ENCODE measurements at regions not wholly inside any gene's neighbourhood (a gene's known extent, or its start where the extent isn't known, plus 50 kb on each side); places are given as distances from the start of the nearest gene placed in this dataset.

DNA sequence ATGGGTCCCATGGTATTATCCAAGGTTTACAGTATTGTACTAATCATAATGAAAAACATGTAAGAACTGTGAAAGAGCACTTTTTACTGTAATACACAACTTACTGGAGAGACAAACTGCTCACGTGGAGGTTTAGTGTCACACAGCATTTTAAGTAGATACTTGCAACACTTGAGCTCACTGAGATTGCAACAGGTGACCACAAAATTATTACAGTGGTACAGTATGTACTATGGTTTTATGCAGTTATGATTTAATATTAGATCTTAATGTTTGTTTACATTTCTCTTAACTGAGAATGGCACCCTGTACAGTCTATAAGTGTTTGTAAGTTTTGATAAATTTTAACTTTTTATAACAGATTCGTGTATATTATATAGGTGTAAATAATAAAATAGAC lies 118.6 kb upstream of the SKOR2 start:
- Histone ChIP-seq H3K4me1 (ENCODE audit: insufficient read depth) (no peaks in the 10 kb centered on the region), H3K9me2 (ENCODE audit: insufficient read depth) (no peaks in the 10 kb centered on the region), H3K36me3 (ENCODE audit: insufficient read depth) (no peaks in the 10 kb centered on the region), H3K4me3 (no peak overlapping the region), H3K27me3 (ENCODE audit: insufficient read depth) (no peaks in the 10 kb centered on the region), H2AFZ (no peak overlapping the region), H3K4me2 (no peak overlapping the region), H3K27ac (ENCODE audit: low read depth) (no peak overlapping the region), H4K20me1 (replicated peaks; ENCODE audit: insufficient read depth) (no peaks in the 10 kb centered on the region), H3K79me2 (replicated peaks; ENCODE audit: insufficient read depth) (no peaks in the 10 kb centered on the region), H3F3A (replicated peaks; ENCODE audit: low read depth) (no peaks in the 10 kb centered on the region)
- no peaks in the 10 kb centered on the region for H3K4me1 Mint-ChIP-seq
- TF ChIP-seq, protein P1, sequence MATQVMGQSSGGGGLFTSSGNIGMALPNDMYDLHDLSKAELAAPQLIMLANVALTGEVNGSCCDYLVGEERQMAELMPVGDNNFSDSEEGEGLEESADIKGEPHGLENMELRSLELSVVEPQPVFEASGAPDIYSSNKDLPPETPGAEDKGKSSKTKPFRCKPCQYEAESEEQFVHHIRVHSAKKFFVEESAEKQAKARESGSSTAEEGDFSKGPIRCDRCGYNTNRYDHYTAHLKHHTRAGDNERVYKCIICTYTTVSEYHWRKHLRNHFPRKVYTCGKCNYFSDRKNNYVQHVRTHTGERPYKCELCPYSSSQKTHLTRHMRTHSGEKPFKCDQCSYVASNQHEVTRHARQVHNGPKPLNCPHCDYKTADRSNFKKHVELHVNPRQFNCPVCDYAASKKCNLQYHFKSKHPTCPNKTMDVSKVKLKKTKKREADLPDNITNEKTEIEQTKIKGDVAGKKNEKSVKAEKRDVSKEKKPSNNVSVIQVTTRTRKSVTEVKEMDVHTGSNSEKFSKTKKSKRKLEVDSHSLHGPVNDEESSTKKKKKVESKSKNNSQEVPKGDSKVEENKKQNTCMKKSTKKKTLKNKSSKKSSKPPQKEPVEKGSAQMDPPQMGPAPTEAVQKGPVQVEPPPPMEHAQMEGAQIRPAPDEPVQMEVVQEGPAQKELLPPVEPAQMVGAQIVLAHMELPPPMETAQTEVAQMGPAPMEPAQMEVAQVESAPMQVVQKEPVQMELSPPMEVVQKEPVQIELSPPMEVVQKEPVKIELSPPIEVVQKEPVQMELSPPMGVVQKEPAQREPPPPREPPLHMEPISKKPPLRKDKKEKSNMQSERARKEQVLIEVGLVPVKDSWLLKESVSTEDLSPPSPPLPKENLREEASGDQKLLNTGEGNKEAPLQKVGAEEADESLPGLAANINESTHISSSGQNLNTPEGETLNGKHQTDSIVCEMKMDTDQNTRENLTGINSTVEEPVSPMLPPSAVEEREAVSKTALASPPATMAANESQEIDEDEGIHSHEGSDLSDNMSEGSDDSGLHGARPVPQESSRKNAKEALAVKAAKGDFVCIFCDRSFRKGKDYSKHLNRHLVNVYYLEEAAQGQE (IDR thresholded peaks at IDR 0.05; ENCODE audit: unreplicated experiment): no peak
- no peak for TF ChIP-seq EZH2phosphoT487 (IDR thresholded peaks at IDR 0.05; ENCODE audit: unreplicated experiment)
- TF ChIP-seq, protein P2, sequence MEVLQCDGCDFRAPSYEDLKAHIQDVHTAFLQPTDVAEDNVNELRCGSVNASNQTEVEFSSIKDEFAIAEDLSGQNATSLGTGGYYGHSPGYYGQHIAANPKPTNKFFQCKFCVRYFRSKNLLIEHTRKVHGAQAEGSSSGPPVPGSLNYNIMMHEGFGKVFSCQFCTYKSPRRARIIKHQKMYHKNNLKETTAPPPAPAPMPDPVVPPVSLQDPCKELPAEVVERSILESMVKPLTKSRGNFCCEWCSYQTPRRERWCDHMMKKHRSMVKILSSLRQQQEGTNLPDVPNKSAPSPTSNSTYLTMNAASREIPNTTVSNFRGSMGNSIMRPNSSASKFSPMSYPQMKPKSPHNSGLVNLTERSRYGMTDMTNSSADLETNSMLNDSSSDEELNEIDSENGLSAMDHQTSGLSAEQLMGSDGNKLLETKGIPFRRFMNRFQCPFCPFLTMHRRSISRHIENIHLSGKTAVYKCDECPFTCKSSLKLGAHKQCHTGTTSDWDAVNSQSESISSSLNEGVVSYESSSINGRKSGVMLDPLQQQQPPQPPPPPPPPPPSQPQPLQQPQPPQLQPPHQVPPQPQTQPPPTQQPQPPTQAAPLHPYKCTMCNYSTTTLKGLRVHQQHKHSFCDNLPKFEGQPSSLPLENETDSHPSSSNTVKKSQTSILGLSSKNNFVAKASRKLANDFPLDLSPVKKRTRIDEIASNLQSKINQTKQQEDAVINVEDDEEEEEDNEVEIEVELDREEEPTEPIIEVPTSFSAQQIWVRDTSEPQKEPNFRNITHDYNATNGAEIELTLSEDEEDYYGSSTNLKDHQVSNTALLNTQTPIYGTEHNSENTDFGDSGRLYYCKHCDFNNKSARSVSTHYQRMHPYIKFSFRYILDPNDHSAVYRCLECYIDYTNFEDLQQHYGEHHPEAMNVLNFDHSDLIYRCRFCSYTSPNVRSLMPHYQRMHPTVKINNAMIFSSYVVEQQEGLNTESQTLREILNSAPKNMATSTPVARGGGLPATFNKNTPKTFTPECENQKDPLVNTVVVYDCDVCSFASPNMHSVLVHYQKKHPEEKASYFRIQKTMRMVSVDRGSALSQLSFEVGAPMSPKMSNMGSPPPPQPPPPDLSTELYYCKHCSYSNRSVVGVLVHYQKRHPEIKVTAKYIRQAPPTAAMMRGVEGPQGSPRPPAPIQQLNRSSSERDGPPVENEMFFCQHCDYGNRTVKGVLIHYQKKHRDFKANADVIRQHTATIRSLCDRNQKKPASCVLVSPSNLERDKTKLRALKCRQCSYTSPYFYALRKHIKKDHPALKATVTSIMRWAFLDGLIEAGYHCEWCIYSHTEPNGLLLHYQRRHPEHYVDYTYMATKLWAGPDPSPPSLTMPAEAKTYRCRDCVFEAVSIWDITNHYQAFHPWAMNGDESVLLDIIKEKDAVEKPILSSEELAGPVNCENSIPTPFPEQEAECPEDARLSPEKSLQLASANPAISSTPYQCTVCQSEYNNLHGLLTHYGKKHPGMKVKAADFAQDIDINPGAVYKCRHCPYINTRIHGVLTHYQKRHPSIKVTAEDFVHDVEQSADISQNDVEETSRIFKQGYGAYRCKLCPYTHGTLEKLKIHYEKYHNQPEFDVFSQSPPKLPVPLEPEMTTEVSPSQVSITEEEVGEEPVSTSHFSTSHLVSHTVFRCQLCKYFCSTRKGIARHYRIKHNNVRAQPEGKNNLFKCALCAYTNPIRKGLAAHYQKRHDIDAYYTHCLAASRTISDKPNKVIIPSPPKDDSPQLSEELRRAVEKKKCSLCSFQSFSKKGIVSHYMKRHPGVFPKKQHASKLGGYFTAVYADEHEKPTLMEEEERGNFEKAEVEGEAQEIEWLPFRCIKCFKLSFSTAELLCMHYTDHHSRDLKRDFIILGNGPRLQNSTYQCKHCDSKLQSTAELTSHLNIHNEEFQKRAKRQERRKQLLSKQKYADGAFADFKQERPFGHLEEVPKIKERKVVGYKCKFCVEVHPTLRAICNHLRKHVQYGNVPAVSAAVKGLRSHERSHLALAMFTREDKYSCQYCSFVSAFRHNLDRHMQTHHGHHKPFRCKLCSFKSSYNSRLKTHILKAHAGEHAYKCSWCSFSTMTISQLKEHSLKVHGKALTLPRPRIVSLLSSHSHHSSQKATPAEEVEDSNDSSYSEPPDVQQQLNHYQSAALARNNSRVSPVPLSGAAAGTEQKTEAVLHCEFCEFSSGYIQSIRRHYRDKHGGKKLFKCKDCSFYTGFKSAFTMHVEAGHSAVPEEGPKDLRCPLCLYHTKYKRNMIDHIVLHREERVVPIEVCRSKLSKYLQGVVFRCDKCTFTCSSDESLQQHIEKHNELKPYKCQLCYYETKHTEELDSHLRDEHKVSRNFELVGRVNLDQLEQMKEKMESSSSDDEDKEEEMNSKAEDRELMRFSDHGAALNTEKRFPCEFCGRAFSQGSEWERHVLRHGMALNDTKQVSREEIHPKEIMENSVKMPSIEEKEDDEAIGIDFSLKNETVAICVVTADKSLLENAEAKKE (CRISPR knock-in tag; IDR thresholded peaks at IDR 0.05): no peak
- TF ChIP-seq CREB1 (CRISPR knock-in tag; IDR thresholded peaks at IDR 0.05; ENCODE audit: low read depth): no peak
- no peak for TF ChIP-seq ZNF331 (CRISPR knock-in tag; IDR thresholded peaks at IDR 0.05; ENCODE audit: low read depth)
- TF ChIP-seq EZH2 (IDR thresholded peaks at IDR 0.05; ENCODE audit: low read depth, unreplicated experiment): no peak
- no peak for TF ChIP-seq ZNF114 (CRISPR knock-in tag; IDR thresholded peaks at IDR 0.05)
- TF ChIP-seq, protein P3, sequence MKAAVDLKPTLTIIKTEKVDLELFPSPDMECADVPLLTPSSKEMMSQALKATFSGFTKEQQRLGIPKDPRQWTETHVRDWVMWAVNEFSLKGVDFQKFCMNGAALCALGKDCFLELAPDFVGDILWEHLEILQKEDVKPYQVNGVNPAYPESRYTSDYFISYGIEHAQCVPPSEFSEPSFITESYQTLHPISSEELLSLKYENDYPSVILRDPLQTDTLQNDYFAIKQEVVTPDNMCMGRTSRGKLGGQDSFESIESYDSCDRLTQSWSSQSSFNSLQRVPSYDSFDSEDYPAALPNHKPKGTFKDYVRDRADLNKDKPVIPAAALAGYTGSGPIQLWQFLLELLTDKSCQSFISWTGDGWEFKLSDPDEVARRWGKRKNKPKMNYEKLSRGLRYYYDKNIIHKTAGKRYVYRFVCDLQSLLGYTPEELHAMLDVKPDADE (IDR thresholded peaks at IDR 0.05): no peak
- no peak for TF ChIP-seq POLR2AphosphoS5 (IDR thresholded peaks at IDR 0.05; ENCODE audit: low read depth)
- no peak for TF ChIP-seq JUNB (IDR thresholded peaks at IDR 0.05; ENCODE audit: unreplicated experiment)
- TF ChIP-seq NANOG (IDR thresholded peaks at IDR 0.05; ENCODE audit: borderline replicate concordance): no peak
- TF ChIP-seq, protein P4, sequence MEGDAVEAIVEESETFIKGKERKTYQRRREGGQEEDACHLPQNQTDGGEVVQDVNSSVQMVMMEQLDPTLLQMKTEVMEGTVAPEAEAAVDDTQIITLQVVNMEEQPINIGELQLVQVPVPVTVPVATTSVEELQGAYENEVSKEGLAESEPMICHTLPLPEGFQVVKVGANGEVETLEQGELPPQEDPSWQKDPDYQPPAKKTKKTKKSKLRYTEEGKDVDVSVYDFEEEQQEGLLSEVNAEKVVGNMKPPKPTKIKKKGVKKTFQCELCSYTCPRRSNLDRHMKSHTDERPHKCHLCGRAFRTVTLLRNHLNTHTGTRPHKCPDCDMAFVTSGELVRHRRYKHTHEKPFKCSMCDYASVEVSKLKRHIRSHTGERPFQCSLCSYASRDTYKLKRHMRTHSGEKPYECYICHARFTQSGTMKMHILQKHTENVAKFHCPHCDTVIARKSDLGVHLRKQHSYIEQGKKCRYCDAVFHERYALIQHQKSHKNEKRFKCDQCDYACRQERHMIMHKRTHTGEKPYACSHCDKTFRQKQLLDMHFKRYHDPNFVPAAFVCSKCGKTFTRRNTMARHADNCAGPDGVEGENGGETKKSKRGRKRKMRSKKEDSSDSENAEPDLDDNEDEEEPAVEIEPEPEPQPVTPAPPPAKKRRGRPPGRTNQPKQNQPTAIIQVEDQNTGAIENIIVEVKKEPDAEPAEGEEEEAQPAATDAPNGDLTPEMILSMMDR (conservative IDR thresholded peaks at IDR 0.05; ENCODE audit: low read depth in 2 of 2): no peak
- TF ChIP-seq STAT1 (IDR thresholded peaks at IDR 0.05; ENCODE audit: unreplicated experiment): no peak
- DNase-seq (ENCODE audit: low spot score) (no peak), ATAC-seq (no peak)
- H3K27me3 Mint-ChIP-seq (ENCODE audit: insufficient read depth, low read depth, poor library complexity): peaks cover 3% of the 10 kb centered on the region
- H3K4me3 Mint-ChIP-seq: no peak overlapping the region
- H3K36me3 Mint-ChIP-seq (ENCODE audit: low read depth): no peaks in the 10 kb centered on the region
- H3K27ac Mint-ChIP-seq: no peak overlapping the region
- H3K9me3 Mint-ChIP-seq: peaks cover 7% of the 10 kb centered on the region; the same call in 2 of the 3 replicates
